ENCODE measurements at regions not wholly inside any gene's neighbourhood (a gene's known extent, or its start where the extent isn't known, plus 50 kb on each side); places are given as distances from the start of the nearest gene placed in this dataset.

DNA sequence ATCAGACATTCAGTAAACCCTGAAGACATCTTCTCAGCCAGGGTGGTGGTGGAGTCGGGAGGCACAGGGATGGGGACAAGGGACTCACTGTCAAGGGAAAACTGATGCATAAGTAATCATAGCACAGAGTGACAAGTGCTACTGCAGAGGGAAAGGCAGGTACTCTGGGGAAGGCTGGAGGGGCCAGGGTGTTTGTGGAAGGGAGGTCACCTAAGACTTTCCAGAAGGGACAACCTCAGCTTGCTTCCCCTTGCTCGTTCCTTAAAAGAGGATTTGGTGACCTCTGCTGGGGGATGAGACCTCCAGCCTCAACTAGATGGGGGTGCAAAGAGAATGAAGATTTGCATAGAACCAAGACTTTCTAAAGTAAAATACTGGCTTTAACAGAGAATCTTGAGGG lies 99.5 kb downstream of the SLC4A3 start:
- H3K4me1 ChIP-seq = no peaks in the 10 kb centered on the region
- H3K4me3 ChIP-seq = no peak overlapping the region
- TF ChIP-seq, protein P1, sequence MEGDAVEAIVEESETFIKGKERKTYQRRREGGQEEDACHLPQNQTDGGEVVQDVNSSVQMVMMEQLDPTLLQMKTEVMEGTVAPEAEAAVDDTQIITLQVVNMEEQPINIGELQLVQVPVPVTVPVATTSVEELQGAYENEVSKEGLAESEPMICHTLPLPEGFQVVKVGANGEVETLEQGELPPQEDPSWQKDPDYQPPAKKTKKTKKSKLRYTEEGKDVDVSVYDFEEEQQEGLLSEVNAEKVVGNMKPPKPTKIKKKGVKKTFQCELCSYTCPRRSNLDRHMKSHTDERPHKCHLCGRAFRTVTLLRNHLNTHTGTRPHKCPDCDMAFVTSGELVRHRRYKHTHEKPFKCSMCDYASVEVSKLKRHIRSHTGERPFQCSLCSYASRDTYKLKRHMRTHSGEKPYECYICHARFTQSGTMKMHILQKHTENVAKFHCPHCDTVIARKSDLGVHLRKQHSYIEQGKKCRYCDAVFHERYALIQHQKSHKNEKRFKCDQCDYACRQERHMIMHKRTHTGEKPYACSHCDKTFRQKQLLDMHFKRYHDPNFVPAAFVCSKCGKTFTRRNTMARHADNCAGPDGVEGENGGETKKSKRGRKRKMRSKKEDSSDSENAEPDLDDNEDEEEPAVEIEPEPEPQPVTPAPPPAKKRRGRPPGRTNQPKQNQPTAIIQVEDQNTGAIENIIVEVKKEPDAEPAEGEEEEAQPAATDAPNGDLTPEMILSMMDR (IDR thresholded peaks at IDR 0.05) = no peak
- H3K27me3 ChIP-seq = no peaks in the 10 kb centered on the region
- ATAC-seq = no peak
- intact Hi-C loops (cut with DNase I) = no loop called here
- H3K9me3 ChIP-seq = no peaks in the 10 kb centered on the region
- H3K27ac ChIP-seq = no peak overlapping the region
- no peaks in the 10 kb centered on the region for H3K36me3 ChIP-seq
- no peak for DNase-seq

DNA sequence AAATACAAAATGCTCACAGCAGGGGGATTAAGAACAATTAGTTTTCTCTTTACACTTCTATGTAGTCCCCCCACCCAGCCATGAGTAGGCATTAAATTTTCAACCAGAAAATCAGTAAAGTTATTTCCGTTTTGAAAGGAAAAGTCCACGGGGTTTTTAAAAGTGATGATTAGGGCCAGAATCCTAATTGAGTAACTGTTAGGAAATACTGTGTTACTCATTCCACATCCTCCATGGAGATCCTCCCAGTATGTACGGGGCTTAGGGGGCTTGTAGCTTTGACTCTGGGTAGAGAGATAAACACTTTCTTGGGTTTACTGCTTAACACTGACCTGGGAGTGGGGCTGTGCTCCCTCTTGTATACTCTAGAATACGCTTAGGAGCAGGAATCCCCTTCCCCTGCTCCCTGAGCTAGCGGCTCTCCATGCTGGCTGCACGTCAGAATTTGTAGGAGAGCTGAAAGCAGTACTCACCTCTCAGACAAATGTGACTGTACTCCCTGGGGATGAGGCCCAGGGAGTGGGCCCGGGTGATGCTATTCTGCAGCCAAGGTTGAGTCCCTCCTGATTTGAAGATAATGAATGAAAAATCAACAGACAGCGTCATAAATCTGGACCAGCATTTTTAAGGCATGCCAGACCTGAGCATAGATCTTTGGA lies 100.5 kb downstream of the SLC4A3 start:
- H3K9me3 ChIP-seq = no peaks in the 10 kb centered on the region
- TF ChIP-seq, protein P1 (IDR thresholded peaks at IDR 0.05) = no peak

DNA sequence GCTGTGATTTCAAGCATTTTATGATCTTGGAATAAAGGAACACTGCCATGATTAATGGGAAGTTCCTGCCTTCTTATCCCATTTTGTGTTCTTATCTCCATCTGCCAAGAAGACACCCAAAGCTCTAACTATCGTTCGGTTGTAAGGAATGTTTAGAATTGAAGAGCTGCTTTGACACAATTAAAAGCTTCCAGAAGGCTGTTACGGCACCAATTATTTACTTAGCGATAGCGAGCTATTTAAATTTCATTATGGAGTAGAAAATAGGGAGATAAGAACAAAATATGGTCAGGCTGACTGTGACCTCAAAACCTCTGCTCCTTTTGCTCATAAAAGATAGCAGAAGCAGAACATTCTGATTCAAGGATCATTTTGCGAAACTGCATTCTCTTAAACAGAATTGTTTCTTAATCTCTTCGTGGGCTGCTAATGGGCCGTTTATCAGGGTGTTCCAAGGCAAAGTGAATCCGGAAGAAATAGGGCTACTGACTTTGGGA lies 101.6 kb downstream of the SLC4A3 start:
- no peak overlapping the region for H3K4me3 ChIP-seq
- H3K27ac ChIP-seq = no peak overlapping the region
- H3K4me1 ChIP-seq = no peaks in the 10 kb centered on the region
- TF ChIP-seq, protein P1 (IDR thresholded peaks at IDR 0.05) = no peak
- no peaks in the 10 kb centered on the region for H3K27me3 ChIP-seq
- no peaks in the 10 kb centered on the region for H3K36me3 ChIP-seq
- no peaks in the 10 kb centered on the region for H3K9me3 ChIP-seq
- DNase-seq (no peak), ATAC-seq (no peak)
- intact Hi-C loops (cut with DNase I) = no loop called here

More for the DNA sequence above, 100.5 kb downstream of the SLC4A3 start:
- H3K4me3 ChIP-seq = no peak overlapping the region
- no peaks in the 10 kb centered on the region for H3K27me3 ChIP-seq
- H3K27ac ChIP-seq = no peak overlapping the region
- no peaks in the 10 kb centered on the region for H3K4me1 ChIP-seq
- no peak for ATAC-seq
- intact Hi-C loops (cut with DNase I) = no loop called here
- no peak for DNase-seq
- no peaks in the 10 kb centered on the region for H3K36me3 ChIP-seq

DNA sequence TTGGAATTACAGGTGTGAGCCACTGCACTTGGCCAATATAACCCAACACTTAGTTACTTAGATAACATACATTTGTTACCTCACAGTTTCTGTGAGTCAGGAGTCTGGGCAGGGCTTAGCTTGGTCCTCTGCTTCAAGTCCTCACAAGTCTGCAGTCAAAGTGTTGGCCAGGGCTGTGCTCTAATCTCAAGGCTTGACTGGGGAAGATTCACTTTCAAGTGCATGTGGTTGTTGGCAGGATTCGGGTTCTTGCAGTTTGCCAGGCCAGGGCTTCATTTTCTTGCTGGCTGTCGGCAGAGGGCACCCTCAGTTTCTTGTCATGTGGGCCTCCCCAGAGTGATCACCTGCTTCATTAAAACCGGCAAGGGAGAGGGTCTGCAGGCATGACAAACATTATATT lies 103.7 kb downstream of the SLC4A3 start:
- H3K36me3 ChIP-seq = no peaks in the 10 kb centered on the region
- no peak overlapping the region for H3K4me3 ChIP-seq
- H3K4me1 ChIP-seq = no peaks in the 10 kb centered on the region
- DNase-seq = no peak
- no peaks in the 10 kb centered on the region for H3K27me3 ChIP-seq
- ATAC-seq = no peak
- no peaks in the 10 kb centered on the region for H3K9me3 ChIP-seq
- H3K27ac ChIP-seq = no peak overlapping the region
- intact Hi-C loops (cut with DNase I) = no loop called here
- TF ChIP-seq, protein P1 (IDR thresholded peaks at IDR 0.05) = no peak

DNA sequence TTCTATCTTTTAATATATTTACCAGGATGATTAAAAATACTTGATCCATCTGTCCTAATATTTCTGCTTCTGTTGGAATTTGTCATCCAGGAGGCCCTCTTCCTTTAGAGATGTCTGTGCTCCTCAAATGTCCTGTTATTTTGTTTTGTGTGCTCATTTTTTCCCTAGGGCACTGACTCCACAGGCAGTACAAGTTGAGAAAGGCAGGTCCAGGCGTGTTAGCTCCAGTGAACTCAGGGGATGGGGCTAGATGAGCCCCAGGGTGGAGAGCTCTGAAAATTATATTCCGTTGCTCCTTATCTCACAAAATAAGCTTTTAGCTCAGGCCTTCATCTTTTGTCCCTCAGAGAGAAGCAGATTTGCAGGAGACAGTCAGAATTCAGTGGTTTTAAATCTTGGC lies 105.7 kb downstream of the SLC4A3 start:
- ATAC-seq (no peak), DNase-seq (no peak)
- intact Hi-C loops (cut with DNase I) = no loop called here
- Histone ChIP-seq H3K36me3 (no peaks in the 10 kb centered on the region), H3K9me3 (no peaks in the 10 kb centered on the region), H3K4me3 (no peak overlapping the region), H3K27me3 (peaks cover 0 to 6% of the 10 kb centered on the region in 2 donors), H3K27ac (no peak overlapping the region), H3K4me1 (no peaks in the 10 kb centered on the region)
- TF ChIP-seq, protein P1 (IDR thresholded peaks at IDR 0.05) = no peak
